HG03139 (cell line): ENCODE measurements at regions not wholly inside any gene's neighbourhood (a gene's known extent, or its start where the extent isn't known, plus 50 kb on each side); places are given as distances from the start of the nearest gene placed in this dataset.
"Not testable (repeated sequence)": the region's sequence is repeated elsewhere in the genome, so short reads cannot be mapped to it uniquely, and the experiment has no call there.

Source experiments
- ATAC-seq: cut with Tn5 transposase; IDR thresholded peaks from one replicate; pipeline ENCODE4 v1.9.1; 2021; ENCODE audit not compliant: unreplicated experiment

DNA sequence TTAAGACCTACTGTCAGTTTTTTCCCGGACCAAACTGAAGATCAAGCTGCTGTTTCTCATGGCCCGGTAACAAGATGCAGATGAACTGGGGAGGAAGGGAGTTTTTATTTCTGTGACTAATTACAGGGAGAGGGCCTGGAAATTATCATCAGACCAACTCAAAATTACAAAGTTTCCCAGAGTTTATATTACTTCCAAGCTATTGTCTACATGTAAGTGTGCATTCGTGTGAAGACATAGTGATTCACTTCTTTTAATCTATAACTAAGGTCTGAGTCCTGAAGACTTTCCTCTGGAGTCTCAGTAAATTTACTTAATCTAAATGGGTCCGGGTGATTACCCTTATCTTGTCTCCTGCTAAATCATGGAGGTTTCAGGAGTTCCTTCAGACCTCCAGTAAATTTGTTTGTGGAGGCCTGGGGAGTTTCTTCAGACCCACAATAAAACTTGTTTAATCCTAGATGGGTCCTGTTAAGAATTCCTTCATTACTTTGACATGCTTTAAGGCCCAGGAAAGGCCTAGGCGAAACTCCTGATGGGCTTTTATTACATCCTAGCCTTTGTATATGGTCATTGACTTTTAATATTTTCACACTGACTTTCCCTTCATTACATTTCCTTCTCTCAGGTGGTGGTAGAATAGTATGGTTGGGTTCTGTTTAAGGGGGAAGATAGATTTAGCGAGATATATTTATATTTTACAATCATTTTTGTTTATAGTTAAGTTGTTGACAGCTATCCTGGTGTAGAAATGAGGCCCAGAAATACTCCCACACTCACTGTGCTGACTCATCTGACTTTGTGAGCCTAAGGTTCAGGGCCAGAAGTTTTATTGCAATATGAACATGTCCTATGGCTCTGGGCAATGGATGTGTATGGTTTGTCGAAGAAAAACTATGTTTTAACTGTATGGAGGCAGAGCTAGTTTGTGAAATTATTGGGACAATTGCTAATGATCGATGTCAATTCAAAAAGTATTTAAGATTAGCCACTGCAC, 627.0 kb upstream of the FBXO33 start:
- ATAC-seq = no peak

DNA sequence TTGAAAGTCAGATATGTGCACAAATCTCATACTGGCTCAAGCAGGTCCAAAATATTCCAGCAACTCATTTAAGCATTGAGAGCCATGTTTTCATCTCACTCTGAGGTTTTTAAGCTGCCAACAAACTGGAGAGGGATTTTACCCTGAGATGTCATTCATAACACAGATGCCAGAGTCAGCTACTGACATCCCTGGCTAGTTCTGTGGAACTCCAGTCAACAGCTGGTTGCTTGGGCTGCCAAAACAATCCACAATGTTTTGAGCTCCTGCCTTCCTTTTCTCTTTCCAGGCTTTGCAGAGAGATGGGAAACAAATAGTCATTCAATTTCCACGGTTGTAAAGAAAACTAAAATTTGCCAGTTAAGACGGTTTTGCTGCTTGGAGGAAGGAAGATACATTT, 621.2 kb upstream of the FBXO33 start:
- ATAC-seq = no peak

DNA sequence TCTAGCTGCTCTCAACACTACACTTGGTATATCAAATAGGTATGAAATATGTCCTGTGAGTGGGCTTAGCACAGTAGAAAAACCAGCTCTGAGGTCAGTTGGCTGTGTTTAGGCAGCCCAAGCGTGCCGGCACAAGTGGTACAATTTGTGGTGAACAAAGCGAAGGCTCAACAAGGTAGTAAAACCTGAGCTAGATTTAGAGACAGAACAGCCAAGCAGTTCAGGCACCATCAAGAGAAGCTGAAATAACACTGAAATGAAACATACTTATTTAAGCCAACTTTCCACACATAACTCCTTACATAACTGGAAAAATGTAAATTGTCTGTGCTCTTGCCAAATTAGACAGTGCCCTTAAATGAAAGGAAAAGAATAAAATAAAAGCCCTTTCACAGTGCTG, 596.8 kb upstream of the FBXO33 start:
- no peak for ATAC-seq

DNA sequence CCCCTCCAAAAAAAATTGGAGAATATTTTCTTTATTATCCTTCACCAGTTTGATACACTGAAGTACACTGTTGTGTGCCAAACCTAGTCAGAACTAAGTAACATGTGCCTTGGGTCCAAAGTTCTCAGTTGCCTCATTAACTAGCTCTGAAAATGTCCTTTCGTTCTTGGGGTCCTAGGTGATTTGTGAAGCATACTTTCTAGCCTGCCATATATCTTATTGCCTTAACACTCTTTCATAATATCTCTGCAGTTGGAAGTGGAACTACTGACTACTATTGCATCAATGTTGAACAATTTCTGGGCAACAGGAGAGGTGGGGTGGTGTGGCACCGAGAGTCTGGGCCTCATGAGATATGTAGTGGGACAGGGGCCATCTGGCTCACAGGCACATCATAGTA, 592.9 kb upstream of the FBXO33 start:
- no peak for ATAC-seq

DNA sequence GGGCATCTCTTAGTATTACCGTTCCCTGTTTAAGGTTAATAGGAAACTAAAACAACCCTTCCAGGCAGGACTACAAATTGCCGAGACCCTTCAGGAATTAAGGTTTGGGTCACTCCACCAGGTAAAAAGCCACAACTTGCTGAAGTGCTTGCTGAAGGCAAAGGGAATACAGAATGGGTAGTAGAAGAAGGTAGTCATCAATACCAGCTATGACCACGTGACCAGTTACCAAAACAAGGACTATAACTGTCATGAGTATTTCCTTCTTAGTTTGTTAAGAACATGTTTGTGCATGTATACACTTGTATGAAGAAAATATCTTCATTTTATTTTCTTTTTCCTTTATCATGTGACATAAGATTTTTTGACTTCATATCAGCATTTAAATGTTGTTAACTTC, 578.7 kb upstream of the FBXO33 start:
- no peak for ATAC-seq

DNA sequence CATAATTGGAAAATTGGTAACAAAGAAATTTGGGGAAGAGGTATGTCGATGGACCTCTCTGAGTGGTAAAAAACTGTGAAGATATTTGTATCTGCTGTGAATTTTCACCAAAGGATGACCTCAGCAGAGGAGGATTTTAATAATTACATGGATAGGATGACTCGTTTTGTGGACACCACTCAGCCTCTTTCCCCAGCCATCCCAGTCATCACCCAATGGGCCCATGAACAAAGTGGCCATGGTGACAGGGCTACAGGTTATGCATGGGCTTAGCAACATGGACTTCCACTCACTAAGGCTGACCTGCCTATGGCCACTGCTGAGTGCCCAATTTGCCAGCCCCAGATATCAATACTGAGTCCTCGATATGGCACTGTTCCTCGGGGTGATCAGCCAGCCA, 577.5 kb upstream of the FBXO33 start:
- no peak for ATAC-seq

DNA sequence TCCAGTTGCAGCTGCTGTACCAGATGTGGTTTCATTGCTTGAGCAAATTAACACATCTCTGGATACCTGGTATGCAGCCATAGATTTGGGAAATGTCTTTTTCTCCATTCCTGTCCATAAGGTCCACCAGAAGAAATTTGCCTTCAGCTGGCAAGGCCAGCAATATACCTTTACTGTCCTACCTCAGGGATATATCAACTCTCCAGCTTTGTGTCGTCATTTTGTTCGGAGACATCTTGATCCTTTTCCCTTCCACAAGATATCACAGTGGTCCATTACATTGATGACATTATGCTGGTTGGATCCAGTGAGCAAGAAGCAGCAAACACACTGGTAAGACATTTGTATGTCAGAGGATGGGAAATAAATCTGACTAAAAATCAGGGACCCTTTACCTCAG, 576.1 kb upstream of the FBXO33 start:
- not testable (repeated sequence) for ATAC-seq

DNA sequence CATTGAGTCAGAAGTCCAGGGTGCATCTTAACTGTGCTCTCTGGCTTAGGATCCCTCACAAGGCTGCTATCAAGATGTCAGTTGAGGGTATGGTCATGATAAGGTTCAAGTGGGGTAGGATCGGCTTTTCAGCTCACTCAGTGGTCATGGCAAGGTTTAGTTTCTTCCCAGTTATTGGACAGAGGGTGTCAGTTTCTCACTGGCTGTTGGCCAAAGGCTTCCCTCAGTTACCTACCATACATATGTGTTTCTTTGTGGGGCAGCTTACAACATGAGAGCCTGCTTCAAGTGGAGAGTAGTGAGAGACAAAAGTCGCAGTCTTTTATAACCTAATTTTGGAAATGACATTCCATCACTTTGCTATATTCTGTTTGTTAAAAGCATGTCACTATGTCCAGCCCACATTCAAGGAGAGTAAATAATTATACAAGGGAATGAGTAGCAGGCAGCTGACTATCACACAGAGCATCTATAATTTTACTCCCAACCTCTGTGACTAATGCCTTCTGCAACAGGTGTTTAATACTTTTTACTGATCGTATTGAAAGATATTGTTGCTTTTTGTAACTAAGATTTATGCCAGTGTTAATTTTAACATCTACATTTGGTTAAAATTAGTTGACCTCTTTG, 572.8 kb upstream of the FBXO33 start:
- no peak for ATAC-seq

DNA sequence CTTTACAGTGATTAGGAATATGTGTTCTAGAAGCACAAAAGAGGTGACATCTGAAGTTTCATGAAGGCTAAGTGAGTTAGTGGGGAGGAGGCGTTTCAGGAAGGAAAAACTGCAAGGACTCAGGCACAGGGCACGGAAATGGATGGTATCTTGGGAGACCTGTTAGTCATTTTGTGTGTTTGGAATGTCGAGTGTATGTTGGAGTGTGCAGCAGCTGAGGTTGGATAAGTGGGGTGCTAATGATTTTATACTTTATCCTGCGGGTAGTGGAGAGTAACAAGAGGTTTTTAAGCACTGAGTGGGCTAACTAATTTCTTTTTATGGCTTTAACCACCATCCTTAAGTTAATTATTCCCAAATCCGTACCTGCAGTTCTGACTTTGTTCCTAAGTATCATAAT, 571.5 kb upstream of the FBXO33 start:
- ATAC-seq = no peak

DNA sequence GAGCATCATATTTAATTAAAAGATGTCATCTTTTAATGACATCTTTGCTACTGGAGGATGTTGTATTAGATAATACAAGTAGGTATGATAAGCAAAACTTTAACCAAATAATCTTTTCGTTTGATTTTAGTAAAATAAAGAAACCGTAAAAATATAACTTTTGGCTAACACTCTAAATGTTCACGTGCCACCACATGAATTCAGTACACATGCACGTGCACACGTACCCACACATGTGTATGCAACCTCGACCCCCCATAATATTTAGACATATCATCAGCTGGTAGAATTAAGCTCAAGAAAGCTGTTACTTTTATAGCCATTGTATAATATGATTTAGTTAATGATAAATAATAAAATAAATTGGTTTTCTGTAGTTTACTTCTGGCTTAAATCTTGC, 566.6 kb upstream of the FBXO33 start:
- no peak for ATAC-seq

DNA sequence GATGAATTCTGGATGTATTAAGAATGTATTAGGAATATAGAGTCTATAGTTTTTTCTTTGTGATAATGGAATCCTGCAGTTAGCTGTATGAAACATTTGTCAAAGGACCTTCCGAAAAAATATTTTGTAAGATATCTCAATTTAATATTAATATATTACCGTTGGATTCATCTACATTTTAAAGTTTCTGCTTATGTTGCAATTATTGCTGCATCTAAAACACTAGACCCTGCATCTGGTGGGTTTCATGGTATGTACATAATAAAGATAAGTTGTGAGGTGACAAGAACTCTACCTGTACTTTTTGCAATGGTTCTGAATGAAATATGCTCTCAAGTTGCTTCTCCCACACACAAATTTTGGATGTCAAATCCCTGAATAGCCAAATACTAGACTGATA, 565.9 kb upstream of the FBXO33 start:
- ATAC-seq = no peak

DNA sequence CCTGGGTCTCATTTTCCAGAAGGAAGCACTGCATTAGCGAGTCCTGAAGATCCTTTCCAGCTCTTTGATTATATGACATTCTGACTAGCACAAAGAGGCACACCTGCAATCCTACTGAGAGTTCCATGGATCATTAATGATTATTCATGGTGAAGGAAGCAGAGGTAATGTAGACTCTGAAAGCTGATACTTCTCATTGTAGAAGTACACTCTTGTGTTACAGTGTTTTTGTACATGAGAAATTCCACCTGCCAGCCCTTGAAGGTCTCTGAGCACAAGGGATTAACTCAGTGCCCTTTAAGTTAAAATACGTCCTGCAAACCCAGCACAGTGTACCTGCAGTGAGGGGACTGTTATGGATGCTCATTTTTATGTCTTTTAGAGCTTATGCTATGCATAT, 558.8 kb upstream of the FBXO33 start:
- ATAC-seq = no peak

DNA sequence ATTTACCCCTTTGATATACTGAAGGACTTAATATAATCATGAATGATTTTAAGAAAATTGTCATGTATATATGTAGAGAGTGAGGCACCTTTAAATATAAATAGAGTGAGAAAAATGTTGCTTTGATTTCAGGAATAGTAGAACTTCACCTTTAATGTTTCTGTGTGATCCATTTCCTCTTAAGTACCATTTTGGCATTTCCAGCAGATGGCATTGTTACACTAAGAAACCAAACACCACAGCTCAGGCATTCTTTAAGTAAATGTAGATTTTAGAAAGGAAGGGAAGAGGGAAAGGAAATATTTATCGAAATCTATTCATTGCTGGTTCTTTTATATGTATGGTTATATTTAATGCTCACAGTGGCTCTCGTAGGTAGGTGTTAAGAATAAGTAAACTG, 556.7 kb upstream of the FBXO33 start:
- no peak for ATAC-seq

DNA sequence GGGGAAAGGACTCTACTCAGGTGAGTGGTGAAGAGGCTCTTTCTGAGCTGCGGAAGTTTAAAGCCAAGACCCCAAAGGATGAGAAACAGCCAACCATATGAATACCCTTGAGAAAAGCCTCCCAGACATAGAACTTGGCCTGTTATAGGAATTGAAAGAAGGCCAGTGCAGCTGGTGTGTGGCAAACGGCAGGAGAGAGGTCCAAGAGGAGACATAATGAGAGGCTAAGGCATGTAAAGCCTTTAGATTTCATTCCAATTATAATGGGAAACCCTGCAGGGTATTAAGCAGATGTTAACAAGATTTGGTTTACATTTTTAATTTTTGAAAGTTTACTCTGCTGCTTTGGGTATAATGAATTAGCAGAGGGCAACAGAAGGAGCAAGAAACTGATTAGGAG, 552.1 kb upstream of the FBXO33 start:
- no peak for ATAC-seq

DNA sequence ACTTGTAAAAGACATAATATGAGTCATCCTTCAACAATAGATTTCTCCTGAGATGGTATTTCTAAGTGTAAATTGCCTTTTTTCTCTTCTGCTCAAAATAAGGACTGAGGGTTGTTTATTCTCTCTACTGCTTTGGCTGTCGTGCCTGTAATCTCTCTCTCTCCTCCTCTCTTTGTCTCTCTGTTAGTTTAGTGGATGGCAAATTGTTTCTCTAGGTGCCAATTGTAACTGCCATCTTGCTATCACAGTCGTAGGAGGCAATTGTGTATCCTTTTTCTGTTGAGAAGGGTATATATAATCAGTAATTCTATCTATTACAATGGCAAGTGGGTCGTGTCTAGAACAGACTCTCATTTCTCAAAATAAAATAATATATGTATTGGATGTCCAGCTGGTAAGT, 545.0 kb upstream of the FBXO33 start:
- ATAC-seq = no peak

DNA sequence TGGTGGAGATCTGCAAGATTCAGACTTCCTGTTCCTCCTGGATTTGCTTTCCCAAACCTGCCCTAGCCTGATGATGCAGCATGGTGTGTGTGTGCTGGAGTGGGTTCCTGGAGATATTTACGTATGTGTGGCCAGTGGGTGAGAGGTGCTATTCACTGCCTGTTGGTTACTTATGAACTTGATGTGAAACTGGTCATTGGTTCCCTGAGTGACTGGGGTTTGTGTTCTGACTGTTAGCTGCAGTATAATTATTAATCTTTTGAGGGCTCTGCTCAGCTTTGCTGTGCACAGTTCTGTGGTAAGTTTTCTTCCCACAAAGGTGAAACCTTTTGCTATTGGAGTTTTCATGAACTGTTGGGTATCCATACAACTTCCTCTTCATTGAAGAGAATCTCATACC, 541.8 kb upstream of the FBXO33 start:
- ATAC-seq = peak; percentile 98

DNA sequence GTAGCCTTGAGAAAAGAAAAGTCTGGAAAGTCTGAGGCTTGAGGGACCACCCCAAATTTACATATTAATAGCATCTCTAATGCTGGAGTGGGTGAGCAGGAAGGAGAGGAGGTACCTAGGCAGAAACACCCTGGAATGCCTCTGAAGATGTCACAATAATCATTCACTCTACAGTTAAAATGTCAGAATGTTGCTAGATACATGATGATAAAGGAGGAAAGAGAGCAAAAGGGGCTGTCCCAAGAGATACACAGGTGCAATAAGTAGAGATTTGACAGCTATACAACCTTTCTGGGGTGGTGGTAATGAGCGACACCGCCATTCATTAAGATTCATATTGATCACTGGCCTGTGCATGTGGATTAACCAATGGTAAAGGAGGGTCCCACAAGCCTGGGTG, 540.5 kb upstream of the FBXO33 start:
- ATAC-seq = no peak

DNA sequence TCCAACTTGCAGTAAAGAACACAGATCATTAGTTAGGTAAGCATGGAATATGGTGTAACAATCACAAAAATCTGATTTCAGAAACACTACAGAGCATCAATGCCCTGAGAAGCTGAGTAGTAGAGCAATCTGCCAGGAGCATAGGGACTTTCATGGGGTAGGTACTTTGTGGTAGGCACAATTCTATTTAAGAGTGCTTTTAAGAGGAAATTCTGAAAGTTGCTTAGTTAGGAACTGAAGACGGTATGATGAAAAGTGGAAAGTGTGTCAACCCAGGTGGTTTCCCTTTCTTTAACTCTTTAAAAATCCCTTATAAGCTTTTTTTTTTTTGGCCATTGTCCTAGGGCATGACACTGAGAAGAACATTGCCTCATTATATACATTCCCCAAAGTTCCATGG, 535.7 kb upstream of the FBXO33 start:
- no peak for ATAC-seq

DNA sequence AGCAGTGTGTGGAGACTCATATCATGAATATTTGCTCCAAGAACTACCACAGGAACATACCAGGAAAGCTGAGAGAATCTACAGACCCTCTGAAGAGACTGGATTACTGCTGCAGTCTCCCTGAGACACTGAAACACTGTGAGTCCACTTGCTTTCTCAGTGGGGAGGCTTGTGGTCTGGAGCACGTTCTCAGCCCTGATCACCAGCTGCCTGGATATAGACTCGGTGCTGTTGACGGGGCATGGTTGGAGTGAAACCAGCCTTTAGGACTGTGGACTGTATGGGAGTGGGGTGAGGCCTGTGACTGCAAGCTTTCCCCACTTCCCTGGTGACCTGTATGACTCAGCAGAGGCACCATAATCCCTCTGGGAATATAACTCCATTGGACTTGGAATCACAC, 525.8 kb upstream of the FBXO33 start:
- no peak for ATAC-seq

DNA sequence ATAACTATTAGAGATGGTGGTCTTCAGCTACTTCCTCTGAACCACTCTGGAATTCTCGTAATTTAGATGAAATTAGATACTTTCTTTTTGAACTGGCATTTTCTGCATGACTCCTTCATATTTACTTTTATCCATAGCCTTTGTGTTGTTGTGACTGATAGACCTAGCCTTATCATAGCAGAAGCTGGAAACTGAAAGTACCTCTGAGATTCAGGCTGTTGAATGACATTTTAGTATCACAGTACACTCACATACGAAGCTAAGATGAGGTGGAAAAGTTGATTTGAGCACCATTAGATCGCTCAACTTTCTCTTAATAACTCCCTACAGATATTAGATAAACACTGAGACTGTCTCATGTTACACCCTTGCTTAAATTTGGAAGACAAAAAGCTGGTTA, 525.1 kb upstream of the FBXO33 start:
- no peak for ATAC-seq

DNA sequence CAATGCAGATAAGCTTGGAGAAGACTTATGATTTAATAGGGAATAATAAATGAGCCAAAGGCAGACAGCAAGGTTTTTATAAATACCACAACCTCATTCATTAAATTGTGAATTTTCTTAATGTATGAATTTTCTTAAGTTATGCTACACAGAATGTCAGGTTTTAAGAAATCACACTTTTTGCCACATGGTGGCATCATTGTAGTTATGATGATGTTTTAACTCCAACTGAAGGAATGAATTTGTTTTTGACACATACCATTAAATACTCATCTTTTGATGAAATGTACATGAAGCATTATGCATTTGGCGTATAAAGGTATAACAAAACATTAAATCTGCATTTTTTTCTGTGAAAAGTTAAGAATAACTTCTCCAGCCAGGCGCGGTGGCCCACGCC, 524.1 kb upstream of the FBXO33 start:
- ATAC-seq = no peak

DNA sequence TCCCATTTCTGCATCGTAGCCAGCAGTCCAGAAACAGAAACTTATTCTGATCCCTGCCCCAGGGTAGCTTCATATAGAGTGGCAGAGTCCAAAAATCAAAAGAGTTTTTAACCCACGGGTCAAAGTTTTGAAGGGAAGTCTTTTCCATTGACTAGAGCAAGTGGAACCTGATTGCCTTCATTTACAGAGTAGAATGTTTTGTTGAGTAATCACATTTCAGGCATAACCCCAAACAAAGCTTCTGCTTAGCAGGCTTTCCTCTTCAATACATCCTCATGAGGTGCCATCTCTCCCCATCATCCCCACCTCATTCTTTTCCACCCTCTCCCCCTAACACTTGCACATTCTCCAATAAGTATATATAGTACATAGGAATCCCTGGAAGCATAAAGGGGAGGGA, 516.0 kb upstream of the FBXO33 start:
- ATAC-seq = no peak

DNA sequence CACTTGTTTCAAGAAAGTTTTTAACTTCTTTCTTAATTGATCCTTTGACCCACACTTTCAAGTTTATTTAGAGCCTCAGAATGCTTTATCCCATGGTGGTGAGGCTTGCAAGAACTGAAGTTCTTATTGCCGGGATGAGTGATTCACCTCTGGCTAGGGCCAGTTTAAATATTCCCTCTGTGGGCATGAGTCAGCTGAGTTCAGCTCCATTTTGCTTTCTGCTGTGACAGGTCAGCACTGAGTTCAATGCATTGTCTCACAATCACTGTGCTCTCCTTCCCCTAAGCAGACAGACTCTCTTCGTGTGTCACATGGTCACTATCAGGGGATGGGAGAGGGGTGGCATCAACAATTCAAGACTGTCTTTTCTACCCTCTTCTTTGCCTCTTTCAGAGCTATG, 514.6 kb upstream of the FBXO33 start:
- ATAC-seq = no peak
